GM21423 (cell line): ENCODE measurements at regions not wholly inside any gene's neighbourhood (a gene's known extent, or its start where the extent isn't known, plus 50 kb on each side); places are given as distances from the start of the nearest gene placed in this dataset.

Experiments used
- ATAC-seq: cut with Tn5 transposase; IDR thresholded peaks from one replicate; pipeline ENCODE4 v1.9.1; 2021; ENCODE audit warnings: mild to moderate bottlenecking, moderate library complexity; ENCODE audit not compliant: unreplicated experiment

GRCh38 chr7:115153176-115153575 lies 231.3 kb downstream of the MDFIC start:
- ATAC-seq: no peak

DNA sequence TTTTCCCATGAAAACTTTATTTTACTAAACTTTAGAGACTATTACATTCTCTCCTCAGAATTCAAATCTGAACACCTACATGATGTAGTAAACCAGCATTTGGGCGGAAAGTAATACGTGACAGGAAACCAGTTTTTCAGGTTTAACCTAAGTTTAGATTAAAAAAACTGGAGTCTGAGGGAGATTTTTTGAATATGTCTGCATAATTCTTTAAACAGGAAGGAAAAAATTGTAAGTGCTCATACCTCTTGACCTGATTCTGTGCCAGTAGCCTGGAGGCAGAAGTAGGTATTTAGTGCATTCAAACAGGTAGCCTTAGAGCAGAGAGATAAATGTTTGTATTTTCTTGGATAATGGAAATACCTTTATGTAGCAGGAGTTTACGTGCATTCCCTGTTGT lies 224.3 kb downstream of the MDFIC start:
- no peak for ATAC-seq

GRCh38 chr7:115145512-115145911 lies 223.6 kb downstream of the MDFIC start:
- peak; percentile 62 for ATAC-seq

DNA sequence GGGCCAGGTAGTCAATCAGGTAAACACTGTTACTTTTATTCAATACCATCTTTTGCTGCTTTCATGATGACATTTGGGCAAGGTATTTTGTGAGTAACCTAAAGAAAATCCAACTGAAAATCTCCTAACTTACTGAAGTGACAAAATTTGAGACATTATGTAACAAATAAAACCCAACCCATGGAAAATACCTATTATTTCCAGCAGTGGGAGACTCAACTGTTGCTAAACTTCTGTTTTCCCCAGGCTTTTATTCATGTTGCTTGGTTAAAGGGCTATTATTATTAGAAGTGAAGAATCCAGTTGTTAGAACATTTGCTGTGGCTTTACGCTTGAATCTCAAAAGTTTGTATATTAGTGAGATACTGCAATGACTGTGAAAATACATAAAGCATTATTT lies 215.9 kb downstream of the MDFIC start:
- ATAC-seq: no peak

- ATAC-seq: no peak
These were observed 215.0 kb downstream of the MDFIC start for GRCh38 chr7:115136796-115137443.

DNA sequence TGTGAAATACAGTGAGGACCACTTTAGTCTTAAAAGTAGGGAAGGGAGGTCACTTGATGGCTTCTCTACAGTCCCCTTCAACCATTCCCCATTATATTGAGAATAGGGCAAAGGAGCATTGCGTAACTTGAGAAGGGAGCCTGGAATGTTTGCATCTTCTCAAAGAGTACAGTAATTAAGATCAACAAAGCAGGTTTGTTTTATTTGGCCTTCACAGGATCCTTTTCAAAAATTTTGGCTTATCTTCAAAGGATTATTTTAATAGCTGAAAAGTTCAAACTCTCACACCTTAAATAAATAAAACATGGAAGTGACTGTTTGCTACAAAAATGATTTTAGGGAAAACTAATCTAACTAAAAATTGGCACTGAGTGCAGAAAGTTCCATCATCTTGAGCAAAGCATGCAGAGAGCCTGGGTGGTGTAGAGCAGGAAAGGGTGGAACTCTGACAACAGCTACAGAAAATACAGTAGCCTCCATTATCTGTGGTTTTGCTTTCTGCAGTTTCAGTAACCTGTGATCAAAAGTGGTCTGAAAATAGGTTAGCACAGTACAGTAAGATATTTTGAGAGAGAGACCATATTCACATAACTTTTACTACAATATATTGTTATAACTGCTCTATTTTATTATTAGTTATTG lies 214.0 kb downstream of the MDFIC start:
- peak; percentile 69 for ATAC-seq

- no peak for ATAC-seq
These were observed 213.3 kb downstream of the MDFIC start for GRCh38 chr7:115135146-115135545.

GRCh38 chr7:115133248-115133647 lies 211.4 kb downstream of the MDFIC start:
- no peak for ATAC-seq

DNA sequence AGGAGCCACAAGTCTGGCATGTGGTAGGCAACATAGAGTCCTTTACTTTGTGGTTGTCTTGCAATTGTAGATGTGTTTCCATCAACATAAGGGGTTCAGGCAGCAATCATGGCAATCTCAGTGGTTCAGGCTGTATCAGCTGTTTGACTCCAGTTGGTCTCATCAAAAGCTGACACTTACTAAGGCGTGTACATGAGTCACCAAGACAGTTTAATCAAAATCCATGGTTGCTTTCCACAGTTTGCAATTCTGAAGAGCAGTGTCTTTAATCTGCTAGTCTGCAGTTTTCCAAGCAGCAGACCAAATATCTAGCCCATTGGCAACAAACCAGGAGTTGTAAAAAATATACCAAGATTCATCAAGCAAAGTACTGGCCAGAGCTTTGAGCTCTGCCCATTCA lies 210.2 kb downstream of the MDFIC start:
- no peak for ATAC-seq

- ATAC-seq: no peak
These were observed 206.3 kb downstream of the MDFIC start for GRCh38 chr7:115128154-115128553.

GRCh38 chr7:115127399-115128021 lies 205.6 kb downstream of the MDFIC start:
- ATAC-seq: no peak

- no peak for ATAC-seq
These were observed 203.9 kb downstream of the MDFIC start for GRCh38 chr7:115125750-115126149.

GRCh38 chr7:115125312-115125711 lies 203.4 kb downstream of the MDFIC start:
- no peak for ATAC-seq

DNA sequence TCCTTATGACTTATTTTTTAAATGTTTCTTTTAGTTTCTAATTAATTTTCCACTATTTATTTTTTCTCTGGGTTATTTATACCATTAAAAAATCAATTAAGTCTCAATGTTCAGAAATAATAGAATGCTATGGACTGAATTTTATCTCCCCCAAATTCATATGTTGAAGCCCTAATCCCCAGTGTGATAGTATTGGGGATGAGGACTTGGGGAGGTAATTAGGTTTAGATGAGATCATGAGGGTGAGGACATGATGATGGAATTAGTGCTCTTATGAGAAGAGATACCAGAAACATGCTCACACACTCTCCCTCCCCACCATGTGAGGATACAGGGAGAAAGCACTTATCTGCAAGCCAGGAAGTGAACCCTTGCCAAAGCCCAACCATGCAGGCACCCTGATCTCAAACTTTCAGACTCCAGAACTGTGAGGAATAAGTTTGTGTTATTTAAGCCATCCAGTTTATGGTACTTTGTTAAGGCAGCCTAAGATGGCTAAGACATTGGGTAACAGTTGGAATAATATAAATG lies 202.6 kb downstream of the MDFIC start:
- no peak for ATAC-seq

DNA sequence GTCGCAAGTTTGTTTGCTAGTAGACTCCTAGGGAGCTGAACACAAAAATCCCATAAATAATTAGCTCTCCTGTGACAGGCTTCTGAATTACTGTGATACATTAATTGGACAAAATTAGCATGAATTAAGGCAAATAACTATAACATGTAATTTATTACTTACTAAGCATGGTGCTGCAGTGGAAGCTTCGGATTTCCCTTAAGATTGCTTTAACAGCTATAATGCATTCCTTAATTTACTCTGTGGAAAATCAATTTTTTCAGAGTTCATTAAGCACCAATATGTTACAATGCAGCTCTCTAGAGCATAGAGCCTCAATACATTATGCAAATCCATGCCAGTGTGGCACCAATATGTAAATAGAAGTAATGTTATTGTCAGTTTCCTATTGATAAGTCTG lies 201.5 kb downstream of the MDFIC start:
- no peak for ATAC-seq

- no peak for ATAC-seq
These were observed 200.5 kb downstream of the MDFIC start for GRCh38 chr7:115122388-115122787.

- ATAC-seq: no peak
These were observed 195.9 kb downstream of the MDFIC start for GRCh38 chr7:115117748-115118147.

GRCh38 chr7:115116773-115117715 lies 195.2 kb downstream of the MDFIC start:
- ATAC-seq: peak; percentile 57

DNA sequence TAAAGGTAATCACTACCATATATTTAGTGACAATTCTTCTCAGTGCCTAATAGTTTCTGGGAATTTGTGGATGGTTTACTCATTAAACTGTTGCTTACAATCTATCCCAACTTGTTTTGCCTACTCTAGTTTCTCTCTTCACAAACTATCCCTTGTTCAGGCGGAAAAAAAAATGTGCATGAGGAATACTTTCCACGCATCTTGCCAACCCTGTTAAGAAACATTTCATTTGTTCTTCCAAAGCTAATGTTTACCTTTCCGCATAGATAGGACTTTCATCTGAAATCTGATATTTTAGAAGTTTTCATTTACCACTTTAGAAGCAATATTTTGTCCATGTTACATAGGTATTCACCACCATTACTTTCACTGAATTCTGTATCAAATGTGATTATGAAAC lies 191.9 kb downstream of the MDFIC start:
- no peak for ATAC-seq

DNA sequence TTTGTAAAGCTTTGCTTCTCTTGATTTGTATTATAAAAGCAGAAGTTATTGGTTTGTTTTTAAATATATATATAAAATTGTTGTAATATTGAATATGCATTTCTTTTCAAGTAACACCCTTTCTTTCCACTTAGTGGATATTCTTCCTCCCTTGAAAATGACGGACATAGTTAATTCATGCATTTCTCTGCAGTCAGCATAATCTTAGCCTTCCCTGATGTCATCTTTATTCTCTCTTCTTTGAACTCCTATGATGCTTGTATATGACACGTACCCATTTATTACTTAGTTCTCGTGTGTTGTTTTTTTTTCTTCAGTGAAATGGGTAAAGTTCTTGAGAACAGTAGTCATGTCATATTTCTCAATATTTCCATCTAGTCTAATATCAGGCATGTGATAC lies 191.2 kb downstream of the MDFIC start:
- ATAC-seq: no peak

DNA sequence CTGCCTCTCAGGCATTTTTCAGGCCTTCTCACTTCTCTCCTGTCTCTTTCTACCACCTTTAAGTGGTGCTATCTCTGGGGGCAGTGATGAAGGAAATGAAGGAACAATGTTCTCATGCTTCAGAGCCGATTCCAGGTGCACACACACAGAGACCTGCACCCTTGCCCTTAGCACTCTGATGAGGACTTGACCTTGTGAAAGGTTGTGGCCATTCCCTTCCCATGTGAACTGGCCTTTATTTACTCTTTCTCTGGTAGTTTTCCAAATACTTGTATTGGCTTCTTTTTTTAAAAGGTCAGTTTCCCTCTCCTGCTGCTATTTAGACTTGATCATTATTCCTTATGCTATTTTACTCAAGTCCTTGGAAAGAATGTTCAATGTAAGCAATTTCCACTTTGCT lies 188.6 kb downstream of the MDFIC start:
- ATAC-seq: no peak
